ENCODE measurements at regions not wholly inside any gene's neighbourhood (a gene's known extent, or its start where the extent isn't known, plus 50 kb on each side); places are given as distances from the start of the nearest gene placed in this dataset.
"Not testable (repeated sequence)": the region's sequence is repeated elsewhere in the genome, so short reads cannot be mapped to it uniquely, and the experiment has no call there.

DNA sequence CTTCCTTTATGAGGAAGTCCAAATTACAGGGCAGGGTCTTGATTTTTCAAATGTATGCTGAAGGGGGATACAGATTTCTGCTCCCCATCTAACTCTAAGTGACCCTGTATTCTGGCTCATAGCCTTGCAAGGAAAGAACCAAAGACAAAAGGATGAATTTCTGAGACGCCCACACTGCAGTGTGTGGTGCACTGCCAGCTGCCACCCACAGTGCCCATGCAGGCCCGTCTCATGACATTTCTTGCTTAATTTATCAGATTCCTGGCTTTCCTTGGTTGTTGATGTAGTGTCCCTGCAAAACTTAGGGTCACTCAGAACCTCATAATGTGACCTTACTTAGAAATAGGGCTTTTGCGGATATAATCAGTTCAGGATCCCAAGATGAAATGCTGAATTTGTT lies 68.0 kb downstream of the CBLN4 start:
- DNase-seq = no peak
- H3K27ac Mint-ChIP-seq (ENCODE audit: unreplicated experiment) = no peak overlapping the region
- H3K9me3 Mint-ChIP-seq (ENCODE audit: unreplicated experiment) = peaks cover 8% of the 10 kb centered on the region
- no peak overlapping the region for H3K4me3 Mint-ChIP-seq (ENCODE audit: unreplicated experiment)
- no peaks in the 10 kb centered on the region for H3K36me3 Mint-ChIP-seq (ENCODE audit: unreplicated experiment)
- TF ChIP-seq CTCF (IDR thresholded peaks at IDR 0.05; ENCODE audit: partially characterized antibody, unreplicated experiment) = no peak
- no peaks in the 10 kb centered on the region for H3K4me1 Mint-ChIP-seq (ENCODE audit: low read depth, unreplicated experiment)
- no peaks in the 10 kb centered on the region for H3K27me3 Mint-ChIP-seq (ENCODE audit: unreplicated experiment)

DNA sequence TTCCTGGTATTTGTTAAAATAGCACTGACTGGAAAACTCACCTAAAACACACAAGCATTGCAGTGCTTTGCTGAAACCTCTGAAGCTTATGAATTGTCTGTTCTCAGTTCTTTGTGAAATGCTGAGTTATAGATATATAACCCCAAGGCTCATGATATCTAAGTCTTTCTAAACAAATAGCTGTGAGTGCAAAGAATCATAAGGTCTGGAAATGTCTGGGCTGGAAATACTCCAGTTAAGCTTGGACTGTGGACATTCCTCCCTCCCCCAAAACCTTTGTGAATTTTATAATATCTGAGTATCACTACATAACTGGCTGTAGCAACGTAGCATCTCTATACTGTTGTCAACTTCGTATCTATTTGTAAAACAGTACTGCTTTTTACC lies 69.1 kb downstream of the CBLN4 start:
- no peak overlapping the region for H3K4me3 Mint-ChIP-seq (ENCODE audit: unreplicated experiment)
- H3K27me3 Mint-ChIP-seq (ENCODE audit: unreplicated experiment) = no peaks in the 10 kb centered on the region
- peaks cover 8% of the 10 kb centered on the region for H3K9me3 Mint-ChIP-seq (ENCODE audit: unreplicated experiment)
- DNase-seq = no peak
- TF ChIP-seq CTCF (IDR thresholded peaks at IDR 0.05; ENCODE audit: partially characterized antibody, unreplicated experiment) = no peak
- no peak overlapping the region for H3K27ac Mint-ChIP-seq (ENCODE audit: unreplicated experiment)
- no peaks in the 10 kb centered on the region for H3K36me3 Mint-ChIP-seq (ENCODE audit: unreplicated experiment)
- no peaks in the 10 kb centered on the region for H3K4me1 Mint-ChIP-seq (ENCODE audit: low read depth, unreplicated experiment)

DNA sequence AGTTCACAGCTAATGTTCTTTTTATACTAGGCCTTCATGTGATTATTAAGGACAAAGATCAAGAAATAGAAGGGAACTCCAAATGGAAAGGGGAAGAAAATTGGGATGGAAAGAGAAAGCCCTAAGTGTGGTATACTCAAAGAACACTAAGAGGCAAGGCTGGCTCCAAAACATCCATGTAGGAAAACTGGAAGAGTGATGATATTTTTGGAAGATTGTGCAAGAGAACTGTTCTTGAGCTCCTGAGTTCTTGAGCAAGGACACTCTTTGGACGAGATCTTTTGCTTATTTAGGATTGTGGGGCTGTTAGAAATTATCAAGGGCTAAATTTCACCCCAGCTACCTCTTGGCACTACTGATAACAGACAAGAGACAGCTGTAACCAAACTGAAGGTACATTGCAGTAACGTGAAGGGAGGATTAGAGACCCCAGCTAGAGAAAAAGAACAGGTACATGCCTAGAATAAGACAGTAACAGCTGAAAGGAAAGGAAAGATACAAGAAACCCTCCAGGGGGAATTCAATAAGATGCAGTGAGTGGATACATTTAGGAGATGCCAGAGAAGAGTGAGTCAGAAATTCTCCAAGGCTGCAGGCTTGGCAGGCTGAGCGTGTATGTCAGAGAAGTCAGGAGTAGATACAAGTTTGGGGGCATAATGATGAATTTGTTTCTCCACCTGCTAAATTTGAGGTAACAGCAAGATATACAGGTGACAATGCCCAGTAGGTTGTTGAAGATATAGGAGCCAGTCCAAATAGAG lies 69.7 kb downstream of the CBLN4 start:
- H3K9me3 Mint-ChIP-seq (ENCODE audit: unreplicated experiment) = peaks cover 8% of the 10 kb centered on the region
- no peak overlapping the region for H3K27ac Mint-ChIP-seq (ENCODE audit: unreplicated experiment)

GRCh38 chr20:55934146-55934545 lies 71.2 kb downstream of the CBLN4 start:
- Mint-ChIP-seq H3K4me1 (ENCODE audit: low read depth, unreplicated experiment) (no peaks in the 10 kb centered on the region), H3K27ac (ENCODE audit: unreplicated experiment) (no peak overlapping the region), H3K27me3 (ENCODE audit: unreplicated experiment) (no peaks in the 10 kb centered on the region), H3K36me3 (ENCODE audit: unreplicated experiment) (peaks cover 5% of the 10 kb centered on the region), H3K9me3 (ENCODE audit: unreplicated experiment) (peaks cover 8% of the 10 kb centered on the region), H3K4me3 (ENCODE audit: unreplicated experiment) (no peak overlapping the region)
- DNase-seq = no peak
- no peak for TF ChIP-seq CTCF (IDR thresholded peaks at IDR 0.05; ENCODE audit: partially characterized antibody, unreplicated experiment)

More for the DNA sequence above, 69.7 kb downstream of the CBLN4 start:
- H3K27me3 Mint-ChIP-seq (ENCODE audit: unreplicated experiment) = no peaks in the 10 kb centered on the region
- DNase-seq = no peak
- TF ChIP-seq CTCF (IDR thresholded peaks at IDR 0.05; ENCODE audit: partially characterized antibody, unreplicated experiment) = no peak
- no peaks in the 10 kb centered on the region for H3K4me1 Mint-ChIP-seq (ENCODE audit: low read depth, unreplicated experiment)
- H3K36me3 Mint-ChIP-seq (ENCODE audit: unreplicated experiment) = no peaks in the 10 kb centered on the region
- no peak overlapping the region for H3K4me3 Mint-ChIP-seq (ENCODE audit: unreplicated experiment)

GRCh38 chr20:55930876-55931275 lies 74.4 kb downstream of the CBLN4 start:
- H3K27me3 Mint-ChIP-seq (ENCODE audit: unreplicated experiment); H3K9me3 Mint-ChIP-seq (ENCODE audit: unreplicated experiment); DNase-seq; H3K36me3 Mint-ChIP-seq (ENCODE audit: unreplicated experiment); H3K27ac Mint-ChIP-seq (ENCODE audit: unreplicated experiment); H3K4me1 Mint-ChIP-seq (ENCODE audit: low read depth, unreplicated experiment); H3K4me3 Mint-ChIP-seq (ENCODE audit: unreplicated experiment): not testable (repeated sequence)

Data from glutamatergic neuron (in vitro differentiated cells).